ENCODE measurements at regions not wholly inside any gene's neighbourhood (a gene's known extent, or its start where the extent isn't known, plus 50 kb on each side); places are given as distances from the start of the nearest gene placed in this dataset.

DNA sequence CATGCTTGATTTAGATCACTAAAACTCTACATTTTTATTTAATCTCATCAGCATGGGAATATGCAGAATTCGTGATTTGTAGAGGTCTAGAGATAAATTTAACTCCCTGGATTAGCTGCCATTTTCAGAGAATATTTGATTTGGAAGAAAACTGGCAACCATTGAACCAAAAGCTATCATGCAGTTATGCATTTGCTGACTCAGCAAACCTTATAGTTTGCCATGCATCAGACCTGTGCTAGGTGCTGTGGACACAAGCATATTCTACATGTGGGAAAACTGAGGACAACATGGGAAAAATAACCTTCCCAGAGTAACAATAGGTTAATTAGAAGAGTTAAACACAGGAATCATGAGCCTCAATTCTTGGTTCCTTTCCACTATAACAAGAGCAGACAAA, 54.7 kb upstream of the TP63 start:
- ATAC-seq = no peak
- H3K4me3 Mint-ChIP-seq = no peak overlapping the region
- no peak overlapping the region for H3K27ac Mint-ChIP-seq
- POLR2A ChIA-PET = no interaction called here
- H3K36me3 Mint-ChIP-seq = no peaks in the 10 kb centered on the region
- H3K27me3 Mint-ChIP-seq = no peaks in the 10 kb centered on the region
- H3K9me3 Mint-ChIP-seq = peaks cover 0 to 18% (median 0%) of the 10 kb centered on the region in 9 donors
- peaks cover 2 to 5% (median 2%) of the 10 kb centered on the region in 4 donors for H3K4me1 Mint-ChIP-seq
- DNase-seq = no peak

DNA sequence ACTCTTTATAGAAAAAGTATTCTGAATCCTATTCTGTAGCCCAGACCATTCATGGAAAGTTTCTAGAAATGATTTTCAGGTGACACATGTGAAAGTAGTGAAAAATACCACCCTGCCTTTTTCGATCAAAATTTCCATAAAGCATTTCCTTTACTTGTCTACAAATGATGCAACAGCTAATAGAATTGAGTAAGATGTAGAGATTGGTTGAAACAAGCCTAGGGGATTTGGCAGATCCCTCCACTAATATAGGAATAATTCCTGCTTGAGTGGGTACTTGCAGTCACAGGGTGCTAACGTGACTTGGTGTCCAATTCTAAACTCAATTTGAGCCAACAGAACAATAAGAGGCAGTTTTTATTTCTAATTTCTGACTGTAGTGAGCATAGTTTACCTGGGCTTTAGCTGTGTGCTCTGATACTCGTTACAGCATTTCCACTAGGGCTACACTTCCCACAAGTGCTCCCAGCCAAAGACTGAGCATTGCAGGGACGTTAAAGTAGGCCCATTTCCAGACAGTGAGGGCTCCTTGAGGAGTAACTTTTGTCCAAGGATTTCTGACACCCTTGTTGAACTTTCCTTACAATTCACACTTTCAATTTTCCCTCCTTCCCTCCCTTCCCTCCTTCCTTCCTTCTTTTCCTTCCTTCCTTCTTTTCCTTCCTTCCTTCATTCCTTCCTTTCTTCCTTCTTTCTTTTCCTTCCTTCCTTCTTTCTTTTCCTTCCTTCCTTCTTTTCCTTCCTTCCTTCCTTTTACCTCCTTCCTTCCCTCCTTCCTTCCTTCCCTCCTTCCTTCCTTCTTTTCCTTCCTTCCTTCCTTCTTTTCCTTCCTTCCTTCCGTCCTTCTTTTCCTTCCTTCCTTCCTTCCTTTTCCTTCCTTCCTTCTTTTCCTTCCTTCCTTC, 53.9 kb upstream of the TP63 start:
- POLR2A ChIA-PET = no interaction called here
- ATAC-seq (no peak), DNase-seq (no peak)
- no peaks in the 10 kb centered on the region for H3K36me3 Mint-ChIP-seq
- H3K27me3 Mint-ChIP-seq = no peaks in the 10 kb centered on the region
- no peak overlapping the region for H3K27ac Mint-ChIP-seq
- no peak overlapping the region for H3K4me3 Mint-ChIP-seq
- peaks cover 0 to 18% (median 0%) of the 10 kb centered on the region in 9 donors for H3K9me3 Mint-ChIP-seq
- peaks cover 2 to 5% (median 2%) of the 10 kb centered on the region in 4 donors for H3K4me1 Mint-ChIP-seq

DNA sequence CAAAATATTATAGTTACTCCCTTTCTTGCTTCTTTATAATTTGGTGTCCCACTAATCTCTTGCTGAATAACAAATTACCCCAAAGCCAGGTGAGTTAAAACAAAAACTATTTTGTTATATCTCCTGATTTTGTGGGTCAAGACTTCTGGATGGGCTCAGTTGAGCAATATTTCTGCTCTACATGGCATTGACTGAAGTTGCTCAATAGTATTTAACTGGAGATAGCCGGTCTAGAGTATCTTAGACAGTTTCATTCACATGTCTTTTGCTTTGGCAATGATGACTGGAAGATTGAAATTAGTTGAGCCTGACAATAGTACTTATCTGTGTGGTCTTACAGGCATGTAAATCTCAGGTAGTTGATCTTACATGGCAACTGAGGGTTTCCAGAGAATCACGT, 51.0 kb upstream of the TP63 start:
- no peaks in the 10 kb centered on the region for H3K27me3 Mint-ChIP-seq
- POLR2A ChIA-PET = no interaction called here
- H3K36me3 Mint-ChIP-seq = no peaks in the 10 kb centered on the region
- no peak overlapping the region for H3K27ac Mint-ChIP-seq
- H3K9me3 Mint-ChIP-seq = peaks cover 0 to 16% (median 0%) of the 10 kb centered on the region in 9 donors
- ATAC-seq (no peak), DNase-seq (no peak)
- H3K4me1 Mint-ChIP-seq = no peaks in the 10 kb centered on the region
- H3K4me3 Mint-ChIP-seq = no peak overlapping the region

Data from naive thymus-derived CD8-positive, alpha-beta T cell (primary cell).